GM10266 (cell line): ENCODE measurements at regions not wholly inside any gene's neighbourhood (a gene's known extent, or its start where the extent isn't known, plus 50 kb on each side); places are given as distances from the start of the nearest gene placed in this dataset.

Experiments
- DNase-seq: peaks from one replicate; pipeline ENCODE4 v3.0.0; 2012; ENCODE audit errors: extremely low spot score
- TF ChIP-seq, protein P1 (sequence below): IDR thresholded peaks from 2 replicates; pipeline ENCODE4 v1.5.1; 2012; ENCODE audit warnings: mild to moderate bottlenecking, low read depth; ENCODE audit not compliant: control insufficient read depth, insufficient read depth; ENCODE audit errors: missing control alignments

- TF ChIP-seq, protein P1, sequence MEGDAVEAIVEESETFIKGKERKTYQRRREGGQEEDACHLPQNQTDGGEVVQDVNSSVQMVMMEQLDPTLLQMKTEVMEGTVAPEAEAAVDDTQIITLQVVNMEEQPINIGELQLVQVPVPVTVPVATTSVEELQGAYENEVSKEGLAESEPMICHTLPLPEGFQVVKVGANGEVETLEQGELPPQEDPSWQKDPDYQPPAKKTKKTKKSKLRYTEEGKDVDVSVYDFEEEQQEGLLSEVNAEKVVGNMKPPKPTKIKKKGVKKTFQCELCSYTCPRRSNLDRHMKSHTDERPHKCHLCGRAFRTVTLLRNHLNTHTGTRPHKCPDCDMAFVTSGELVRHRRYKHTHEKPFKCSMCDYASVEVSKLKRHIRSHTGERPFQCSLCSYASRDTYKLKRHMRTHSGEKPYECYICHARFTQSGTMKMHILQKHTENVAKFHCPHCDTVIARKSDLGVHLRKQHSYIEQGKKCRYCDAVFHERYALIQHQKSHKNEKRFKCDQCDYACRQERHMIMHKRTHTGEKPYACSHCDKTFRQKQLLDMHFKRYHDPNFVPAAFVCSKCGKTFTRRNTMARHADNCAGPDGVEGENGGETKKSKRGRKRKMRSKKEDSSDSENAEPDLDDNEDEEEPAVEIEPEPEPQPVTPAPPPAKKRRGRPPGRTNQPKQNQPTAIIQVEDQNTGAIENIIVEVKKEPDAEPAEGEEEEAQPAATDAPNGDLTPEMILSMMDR = no peak
Measured at GRCh38 chr3:84074767-84075166, 884.0 kb upstream of the CADM2 start.

DNA sequence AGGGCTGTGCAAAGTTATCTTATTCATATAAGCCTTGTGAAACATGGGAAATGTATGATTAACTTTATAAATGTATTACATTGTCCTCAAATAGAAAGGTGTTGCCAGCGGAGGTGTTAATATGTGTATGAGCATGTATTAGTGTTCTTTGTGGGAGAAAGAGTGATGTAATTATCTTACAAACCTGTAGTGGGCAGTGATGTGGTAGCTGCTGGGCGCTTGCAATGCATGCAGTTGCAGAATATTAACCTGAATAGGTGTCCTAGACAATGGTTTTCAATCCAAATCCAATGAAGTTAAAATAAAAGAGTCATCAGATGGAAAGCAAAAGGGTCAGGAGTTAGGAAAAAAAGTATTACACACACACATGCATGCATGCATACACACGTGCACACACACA lies 881.3 kb upstream of the CADM2 start:
- DNase-seq = no peak
- TF ChIP-seq, protein P1 = no peak

More at GRCh38 chr3:84074767-84075166, 884.0 kb upstream of the CADM2 start:
- DNase-seq = no peak

GRCh38 chr3:84082726-84083125 lies 876.1 kb upstream of the CADM2 start:
- TF ChIP-seq, protein P1 = no peak
- no peak for DNase-seq

DNA sequence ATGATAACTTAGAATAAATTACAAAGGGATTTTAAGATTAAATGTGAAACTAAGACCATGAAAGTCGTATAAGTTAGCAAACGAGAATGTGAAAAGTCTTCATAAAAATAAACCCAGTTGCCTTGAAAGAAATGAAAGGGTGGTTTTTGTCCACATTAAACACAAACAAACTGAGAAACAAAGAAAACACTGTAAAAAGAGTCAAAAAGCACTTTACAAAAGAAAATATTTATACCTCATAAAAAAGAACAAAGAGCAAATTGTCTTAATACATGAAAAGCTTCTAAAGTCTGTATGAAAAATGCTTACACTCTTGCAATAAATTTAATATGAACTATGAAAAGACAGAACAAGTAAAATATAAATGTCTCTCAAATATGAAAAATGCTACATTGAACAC lies 865.9 kb upstream of the CADM2 start:
- TF ChIP-seq, protein P1 = no peak
- DNase-seq = no peak

GRCh38 chr3:84096188-84096587 lies 862.6 kb upstream of the CADM2 start:
- TF ChIP-seq, protein P1 = no peak
- DNase-seq = no peak

DNA sequence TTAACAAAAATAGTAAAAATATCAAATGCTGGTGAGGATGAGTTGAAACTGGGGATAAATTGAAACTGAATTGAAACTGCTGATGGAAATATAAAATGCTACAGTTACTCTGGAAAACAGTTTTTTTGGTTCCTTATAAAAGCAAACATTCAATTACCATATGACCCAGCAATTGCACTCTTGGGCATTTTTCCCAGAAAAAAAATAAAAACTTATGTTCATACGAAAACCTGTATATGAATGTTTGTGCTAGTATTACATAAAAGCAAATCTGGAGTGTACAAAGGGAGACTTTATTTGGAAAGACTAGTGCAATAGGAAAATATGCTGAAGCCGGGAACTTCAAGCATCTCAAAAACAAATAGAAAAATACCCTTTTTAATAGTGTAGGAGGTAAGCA lies 857.9 kb upstream of the CADM2 start:
- DNase-seq = no peak
- TF ChIP-seq, protein P1 = no peak

DNA sequence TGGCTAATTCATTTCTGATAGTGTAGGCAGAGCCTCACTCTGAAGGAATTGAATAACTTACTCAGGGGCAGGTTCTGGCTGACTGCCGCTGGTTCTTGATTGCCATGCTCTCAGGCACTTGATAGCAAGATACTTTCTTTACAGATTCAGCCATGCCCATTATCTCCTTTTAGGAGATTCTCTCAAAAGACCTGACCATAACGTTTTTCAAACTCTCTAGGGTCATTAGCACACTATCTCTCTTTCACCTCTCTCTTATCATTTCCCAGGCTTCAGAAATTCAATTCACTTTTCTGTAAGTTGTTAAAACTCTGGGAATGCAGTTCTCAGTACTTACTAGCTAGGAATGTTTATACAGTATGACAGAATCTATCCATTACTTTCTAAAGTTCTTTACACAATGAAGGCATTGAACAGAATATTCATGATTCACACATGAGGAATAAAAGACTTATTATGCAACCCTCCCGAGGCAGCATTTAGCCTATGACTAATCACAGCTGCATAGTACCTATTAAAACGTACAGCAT lies 850.3 kb upstream of the CADM2 start:
- TF ChIP-seq, protein P1 = no peak
- DNase-seq = no peak
